Fibroblast of skin of back (primary cell): ENCODE measurements at regions not wholly inside any gene's neighbourhood (a gene's known extent, or its start where the extent isn't known, plus 50 kb on each side); places are given as distances from the start of the nearest gene placed in this dataset.
"Not testable (repeated sequence)": the region's sequence is repeated elsewhere in the genome, so short reads cannot be mapped to it uniquely, and the experiment has no call there.

Source experiments
- DNase-seq: peaks from one replicate; pipeline ENCODE4 v3.0.0-alpha.2; 2013

GRCh38 chr2:40043641-40044040, 264.6 kb upstream of the THUMPD2 start:
- DNase-seq = no peak

- DNase-seq = peak; percentile 76
These were observed 264.1 kb upstream of the THUMPD2 start for GRCh38 chr2:40043191-40043590.

GRCh38 chr2:40041422-40042382, 262.6 kb upstream of the THUMPD2 start:
- DNase-seq = peak; percentile 57

GRCh38 chr2:40039549-40039948, 260.5 kb upstream of the THUMPD2 start:
- no peak for DNase-seq

GRCh38 chr2:40038646-40039045, 259.6 kb upstream of the THUMPD2 start:
- DNase-seq = no peak

GRCh38 chr2:40037303-40037702, 258.2 kb upstream of the THUMPD2 start:
- DNase-seq = no peak

GRCh38 chr2:40036241-40036640, 257.2 kb upstream of the THUMPD2 start:
- DNase-seq = no peak

- no peak for DNase-seq
These were observed 255.7 kb upstream of the THUMPD2 start for GRCh38 chr2:40034801-40035200.

- peak; percentile 76 for DNase-seq
These were observed 255.1 kb upstream of the THUMPD2 start for GRCh38 chr2:40034198-40034597.

GRCh38 chr2:40033781-40034180, 254.7 kb upstream of the THUMPD2 start:
- no peak for DNase-seq

GRCh38 chr2:40032650-40033319, 253.7 kb upstream of the THUMPD2 start:
- peak; percentile 96 for DNase-seq

GRCh38 chr2:40030456-40030975, 251.5 kb upstream of the THUMPD2 start:
- peak; percentile 65 for DNase-seq

GRCh38 chr2:40028792-40029488, 249.9 kb upstream of the THUMPD2 start:
- DNase-seq = no peak

- peak; percentile 82 for DNase-seq
These were observed 248.9 kb upstream of the THUMPD2 start for GRCh38 chr2:40027968-40028367.

- DNase-seq = not testable (repeated sequence)
These were observed 246.2 kb upstream of the THUMPD2 start for GRCh38 chr2:40025276-40025675.

GRCh38 chr2:40020997-40021396, 241.9 kb upstream of the THUMPD2 start:
- no peak for DNase-seq

- no peak for DNase-seq
These were observed 237.3 kb upstream of the THUMPD2 start for GRCh38 chr2:40016151-40016885.

GRCh38 chr2:40013962-40014361, 234.9 kb upstream of the THUMPD2 start:
- DNase-seq = not testable (repeated sequence)

GRCh38 chr2:40004336-40004735, 225.3 kb upstream of the THUMPD2 start:
- DNase-seq = peak; percentile 51

GRCh38 chr2:40002339-40002738, 223.3 kb upstream of the THUMPD2 start:
- no peak for DNase-seq

GRCh38 chr2:39999864-40000263, 220.8 kb upstream of the THUMPD2 start:
- DNase-seq = no peak

GRCh38 chr2:39998617-39999016, 219.6 kb upstream of the THUMPD2 start:
- no peak for DNase-seq
